ENCODE measurements at regions not wholly inside any gene's neighbourhood (a gene's known extent, or its start where the extent isn't known, plus 50 kb on each side); places are given as distances from the start of the nearest gene placed in this dataset.

DNA sequence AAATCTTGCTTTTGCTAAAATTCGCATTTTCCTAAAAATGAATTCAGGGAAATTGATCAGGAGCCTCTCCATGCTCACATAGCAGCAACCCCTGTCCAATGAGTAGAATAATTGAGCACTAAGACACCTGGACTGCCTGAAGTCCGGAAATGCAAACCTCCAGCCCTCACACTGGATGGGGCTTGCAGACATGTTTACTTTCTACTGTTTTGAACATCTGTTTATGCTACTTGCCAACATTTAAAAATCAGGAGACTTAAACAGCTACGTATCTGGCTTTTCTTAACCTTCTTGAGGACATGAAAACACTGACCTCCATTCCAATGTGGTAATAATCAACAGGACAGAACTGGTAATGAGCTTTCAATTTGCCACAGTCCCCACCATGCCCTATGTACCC, 184.4 kb downstream of the SHOX2 start:
- H3K27ac ChIP-seq: no peak overlapping the region
- no peak overlapping the region for H3K4me3 ChIP-seq
- DNase-seq: no peak
- H3K4me1 ChIP-seq: no peaks in the 10 kb centered on the region
- no peaks in the 10 kb centered on the region for H3K27me3 ChIP-seq
- no peak for TF ChIP-seq EP300 (IDR thresholded peaks at IDR 0.05)
- TF ChIP-seq, protein P1, sequence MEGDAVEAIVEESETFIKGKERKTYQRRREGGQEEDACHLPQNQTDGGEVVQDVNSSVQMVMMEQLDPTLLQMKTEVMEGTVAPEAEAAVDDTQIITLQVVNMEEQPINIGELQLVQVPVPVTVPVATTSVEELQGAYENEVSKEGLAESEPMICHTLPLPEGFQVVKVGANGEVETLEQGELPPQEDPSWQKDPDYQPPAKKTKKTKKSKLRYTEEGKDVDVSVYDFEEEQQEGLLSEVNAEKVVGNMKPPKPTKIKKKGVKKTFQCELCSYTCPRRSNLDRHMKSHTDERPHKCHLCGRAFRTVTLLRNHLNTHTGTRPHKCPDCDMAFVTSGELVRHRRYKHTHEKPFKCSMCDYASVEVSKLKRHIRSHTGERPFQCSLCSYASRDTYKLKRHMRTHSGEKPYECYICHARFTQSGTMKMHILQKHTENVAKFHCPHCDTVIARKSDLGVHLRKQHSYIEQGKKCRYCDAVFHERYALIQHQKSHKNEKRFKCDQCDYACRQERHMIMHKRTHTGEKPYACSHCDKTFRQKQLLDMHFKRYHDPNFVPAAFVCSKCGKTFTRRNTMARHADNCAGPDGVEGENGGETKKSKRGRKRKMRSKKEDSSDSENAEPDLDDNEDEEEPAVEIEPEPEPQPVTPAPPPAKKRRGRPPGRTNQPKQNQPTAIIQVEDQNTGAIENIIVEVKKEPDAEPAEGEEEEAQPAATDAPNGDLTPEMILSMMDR (IDR thresholded peaks at IDR 0.05): no peak
- no peak for TF ChIP-seq POLR2A (IDR thresholded peaks at IDR 0.05)
- no peak for TF ChIP-seq POLR2AphosphoS5 (IDR thresholded peaks at IDR 0.05)
- WGBS, 2 donors: 71 to 78% methylated on average over 3 of the region's 3 CpGs
- no peaks in the 10 kb centered on the region for H3K9me3 ChIP-seq
- H3K36me3 ChIP-seq: no peaks in the 10 kb centered on the region
- intact Hi-C loops (cut with DNase I): no loop called here

DNA sequence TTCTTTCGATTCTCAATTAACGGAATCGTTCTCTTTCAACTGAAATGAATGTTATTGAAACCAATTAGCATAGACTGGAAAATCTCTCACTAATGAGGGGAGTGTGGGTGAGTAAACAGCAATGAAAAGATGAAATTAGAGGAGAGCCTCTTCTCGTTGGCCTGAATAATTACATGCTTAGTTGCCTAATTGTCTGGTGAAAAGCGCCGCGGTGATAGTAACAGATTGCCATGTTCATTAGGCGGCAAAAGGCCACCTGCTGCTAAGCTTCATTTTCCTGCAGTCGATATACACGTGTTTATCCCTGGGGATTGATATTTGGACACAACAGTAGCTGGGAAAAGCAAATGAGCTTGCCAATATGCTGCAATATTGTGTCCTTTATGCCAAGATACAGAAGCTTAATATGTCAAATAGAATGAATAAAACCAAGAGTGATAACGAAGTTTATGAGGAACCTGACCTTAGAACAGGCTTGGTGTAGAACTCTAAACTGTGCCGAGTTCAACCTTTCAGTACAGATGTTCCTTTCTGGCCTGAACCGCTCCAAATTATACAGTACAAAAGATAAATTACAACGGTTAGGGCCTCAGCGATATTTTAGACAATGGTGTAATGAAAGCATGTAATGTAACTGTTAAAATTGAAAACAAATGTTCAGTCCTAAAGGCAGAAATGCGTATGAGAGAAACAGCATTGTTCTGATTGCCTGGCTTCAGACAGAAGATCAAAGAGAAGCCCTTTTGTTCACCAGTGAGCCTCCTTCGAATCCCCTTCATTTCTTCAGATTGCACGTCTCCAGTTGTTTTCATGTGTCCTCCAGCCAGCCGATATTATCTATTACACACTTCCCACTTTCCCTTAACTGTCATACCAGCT, 185.2 kb downstream of the SHOX2 start:
- DNase-seq: no peak
- H3K27ac ChIP-seq: no peak overlapping the region
- TF ChIP-seq POLR2AphosphoS5 (IDR thresholded peaks at IDR 0.05) (no peak), POLR2A (IDR thresholded peaks at IDR 0.05) (no peak), EP300 (IDR thresholded peaks at IDR 0.05) (no peak)
- TF ChIP-seq, protein P1 (IDR thresholded peaks at IDR 0.05): no peak
- H3K4me1 ChIP-seq: no peaks in the 10 kb centered on the region
- no peak overlapping the region for H3K4me3 ChIP-seq
- H3K9me3 ChIP-seq: no peaks in the 10 kb centered on the region
- intact Hi-C loops (cut with DNase I): no loop called here
- H3K36me3 ChIP-seq: no peaks in the 10 kb centered on the region
- WGBS, 2 donors: 84 to 85% methylated on average over 19 of the region's 19 CpGs
- no peaks in the 10 kb centered on the region for H3K27me3 ChIP-seq

DNA sequence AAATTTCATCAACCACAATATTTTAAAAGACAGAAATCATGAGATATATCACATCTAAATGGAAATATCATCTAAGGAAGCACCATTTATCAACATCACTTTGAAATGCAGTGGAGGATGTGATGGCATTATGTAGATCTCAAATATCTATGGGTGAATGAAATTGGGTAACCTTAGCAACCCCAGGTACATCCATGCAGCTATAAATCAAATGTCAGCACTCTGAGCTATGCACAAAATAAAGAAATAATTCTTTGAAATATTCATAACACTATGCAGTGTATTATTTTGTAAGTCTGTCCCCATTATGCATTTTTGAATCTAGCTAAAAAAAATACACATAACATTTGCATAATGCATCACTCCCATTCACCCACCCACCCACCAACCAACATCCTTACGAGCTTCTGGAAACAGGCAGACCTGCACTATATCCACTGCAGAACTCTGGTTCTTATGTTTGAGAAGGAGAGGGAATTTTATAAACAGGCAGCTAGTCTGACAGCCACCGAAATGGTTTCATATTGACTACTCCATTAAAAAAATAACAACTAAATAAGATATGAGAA, 186.8 kb downstream of the SHOX2 start:
- no peaks in the 10 kb centered on the region for H3K27me3 ChIP-seq
- TF ChIP-seq POLR2AphosphoS5 (IDR thresholded peaks at IDR 0.05) (no peak), EP300 (IDR thresholded peaks at IDR 0.05) (no peak), POLR2A (IDR thresholded peaks at IDR 0.05) (no peak)
- TF ChIP-seq, protein P1 (IDR thresholded peaks at IDR 0.05): no peak
- intact Hi-C loops (cut with DNase I): no loop called here

DNA sequence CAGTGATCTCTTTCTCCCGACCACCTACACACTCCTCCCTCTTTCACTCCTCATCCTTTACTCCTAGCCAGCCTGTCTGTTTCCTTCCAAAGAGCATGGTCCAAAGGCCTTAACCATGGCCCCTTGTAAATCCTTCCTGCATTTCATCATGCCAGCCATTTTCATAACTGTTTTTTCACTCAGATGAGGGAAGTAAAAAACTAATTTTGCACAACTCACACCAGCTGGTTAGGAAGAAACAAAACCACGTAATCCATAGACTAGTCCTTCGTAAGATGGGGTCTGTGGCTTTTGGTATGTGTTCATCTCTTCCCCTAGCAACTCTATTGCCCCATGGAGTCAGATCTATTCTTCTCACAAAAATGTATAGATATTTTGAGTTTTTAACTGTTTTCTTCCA, 187.8 kb downstream of the SHOX2 start:
- Histone ChIP-seq H3K4me3 (no peak overlapping the region), H3K27me3 (no peaks in the 10 kb centered on the region), H3K4me1 (peaks cover 0 to 10% (median 7%) of the 10 kb centered on the region in 4 donors), H3K9me3 (no peaks in the 10 kb centered on the region), H3K27ac (no peak overlapping the region), H3K36me3 (no peaks in the 10 kb centered on the region)
- 70 to 82% methylated on average over 3 of the region's 3 CpGs for WGBS, 2 donors
- TF ChIP-seq EP300 (IDR thresholded peaks at IDR 0.05) (no peak), POLR2AphosphoS5 (IDR thresholded peaks at IDR 0.05) (no peak), POLR2A (IDR thresholded peaks at IDR 0.05) (no peak)
- TF ChIP-seq, protein P1 (IDR thresholded peaks at IDR 0.05): no peak
- intact Hi-C loops (cut with DNase I): no loop called here
- DNase-seq: no peak

More for the DNA sequence above, 186.8 kb downstream of the SHOX2 start:
- WGBS, 2 donors: 75 to 84% methylated on average over 2 of the region's 2 CpGs
- H3K4me3 ChIP-seq: no peak overlapping the region
- no peaks in the 10 kb centered on the region for H3K36me3 ChIP-seq
- no peak overlapping the region for H3K27ac ChIP-seq
- H3K4me1 ChIP-seq: no peaks in the 10 kb centered on the region
- H3K9me3 ChIP-seq: no peaks in the 10 kb centered on the region
- no peak for DNase-seq

Measured in sigmoid colon (tissue), 6 donors.